ENCODE measurements at regions not wholly inside any gene's neighbourhood (a gene's known extent, or its start where the extent isn't known, plus 50 kb on each side); places are given as distances from the start of the nearest gene placed in this dataset.
"Not testable (repeated sequence)": the region's sequence is repeated elsewhere in the genome, so short reads cannot be mapped to it uniquely, and the experiment has no call there.

- no peak for DNase-seq
These were observed 97.2 kb upstream of the GLI2 start for GRCh38 chr2:120638450-120638849.

GRCh38 chr2:120641366-120641771 lies 94.3 kb upstream of the GLI2 start:
- DNase-seq, result no peak

DNA sequence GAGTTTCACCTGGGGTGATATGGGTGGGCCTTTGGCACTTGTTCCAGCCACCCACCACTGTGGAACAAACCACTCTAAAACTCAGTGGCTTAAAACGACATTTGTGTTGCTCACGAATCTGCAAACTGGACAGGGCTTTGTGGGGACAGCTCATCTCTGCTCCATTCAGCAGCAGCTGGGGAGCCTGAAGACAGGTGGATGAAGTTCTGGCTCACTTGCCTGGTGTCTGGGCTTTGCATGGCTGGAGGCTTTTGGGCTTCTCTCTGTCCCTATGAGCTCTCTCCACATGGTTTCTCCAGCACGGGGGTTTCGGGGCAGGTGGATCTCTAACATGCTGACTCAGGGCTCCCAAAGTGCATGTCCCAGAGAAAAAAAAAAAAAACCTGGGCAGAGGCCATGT lies 93.0 kb upstream of the GLI2 start:
- no peak for DNase-seq

DNA sequence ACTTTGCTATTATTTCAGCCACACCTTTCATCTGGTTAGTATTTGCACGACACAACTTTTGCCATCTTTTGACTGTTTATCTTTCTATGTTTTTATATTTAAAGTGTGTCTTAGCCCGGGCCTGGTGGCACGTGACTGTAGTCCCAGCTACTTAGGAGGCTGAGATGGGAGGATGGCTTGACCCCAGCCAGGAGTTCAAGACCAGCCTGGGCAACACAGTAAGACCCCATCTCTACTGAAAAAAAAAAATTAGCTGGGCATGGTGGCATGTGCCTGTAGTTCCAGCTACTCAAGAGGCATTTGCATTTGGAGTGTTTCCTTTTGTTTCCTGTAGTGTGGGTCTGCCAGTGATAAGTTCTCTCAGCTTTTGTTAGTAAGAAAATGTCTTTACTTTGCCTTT lies 88.7 kb upstream of the GLI2 start:
- no peak for DNase-seq

DNA sequence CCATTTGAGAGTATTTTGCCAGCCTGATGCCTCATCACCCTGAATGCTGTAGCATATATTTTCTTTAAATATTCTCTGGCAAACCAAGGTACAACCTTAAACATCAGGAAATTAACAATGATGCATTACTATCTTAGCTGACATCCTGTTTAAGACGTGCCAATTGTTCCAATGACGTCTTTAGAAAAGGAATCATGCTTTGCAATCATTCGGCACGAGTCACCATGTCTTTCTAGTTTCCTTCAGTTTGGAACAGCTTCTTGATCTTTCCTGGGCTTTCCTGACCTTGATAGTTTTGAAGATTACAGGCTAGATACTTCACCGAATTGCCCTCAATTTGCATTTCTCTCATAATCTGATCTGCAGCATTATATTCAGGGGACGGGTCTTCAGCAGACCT lies 88.2 kb upstream of the GLI2 start:
- DNase-seq, result peak; percentile 89

- DNase-seq, result not testable (repeated sequence)
These were observed 86.3 kb upstream of the GLI2 start for GRCh38 chr2:120649381-120649780.

- DNase-seq, result no peak
These were observed 85.5 kb upstream of the GLI2 start for GRCh38 chr2:120650022-120650644.

DNA sequence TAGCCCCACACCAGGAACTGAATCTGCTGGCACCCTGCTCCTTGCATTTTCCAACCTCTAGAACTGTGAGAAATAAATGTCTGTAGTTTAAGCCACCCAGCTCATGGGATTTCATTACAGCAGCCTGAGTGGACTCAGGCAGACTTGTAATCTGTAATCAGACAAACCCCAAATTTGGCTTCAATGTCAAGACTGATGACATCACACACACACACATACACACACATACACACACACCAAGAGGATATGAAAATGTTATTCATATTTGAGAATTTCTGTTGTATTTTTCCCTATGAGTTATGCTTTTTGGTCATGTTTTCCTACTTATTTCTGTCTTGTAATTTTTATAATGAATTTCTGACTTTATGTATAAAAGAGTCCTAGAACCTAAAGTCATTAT lies 83.8 kb upstream of the GLI2 start:
- no peak for DNase-seq

DNA sequence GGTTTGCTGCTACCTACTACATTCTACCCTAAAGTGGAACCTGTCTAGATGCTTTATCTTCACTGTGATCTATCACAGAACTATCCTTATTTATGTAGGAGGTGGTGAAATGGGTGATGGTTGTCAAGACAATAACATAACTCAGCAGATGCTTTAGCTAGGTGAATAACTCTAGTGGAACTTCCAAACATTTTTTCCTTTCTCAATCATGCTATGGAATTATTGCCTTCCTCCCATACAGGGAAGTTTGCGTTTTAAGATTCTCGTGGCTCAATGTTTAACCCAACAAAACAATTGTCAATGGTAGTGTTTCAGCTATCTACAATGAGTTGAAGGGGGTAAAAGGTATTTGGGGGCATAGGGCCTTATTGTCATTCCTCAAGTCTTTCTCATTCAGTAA lies 82.6 kb upstream of the GLI2 start:
- DNase-seq, result peak; percentile 80

DNA sequence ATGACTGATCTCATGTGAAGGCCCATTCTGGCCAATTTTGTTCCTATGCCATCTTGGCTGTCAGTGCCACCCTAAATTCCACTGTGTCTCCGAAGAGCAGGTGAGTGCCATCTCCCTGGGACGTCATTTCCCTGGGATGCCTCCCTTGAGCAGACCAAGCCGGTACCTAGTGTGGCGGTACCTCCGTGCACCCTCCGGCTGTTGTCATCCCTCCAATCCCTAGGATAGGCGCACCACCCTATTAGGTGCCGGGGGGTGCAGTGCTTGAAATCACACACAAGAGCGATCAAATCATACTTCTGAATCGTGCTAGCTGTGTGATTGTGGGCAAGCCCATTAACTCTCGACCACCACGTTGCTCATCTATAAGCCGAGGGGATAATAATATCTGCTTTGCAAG lies 81.8 kb upstream of the GLI2 start:
- DNase-seq, result no peak

- DNase-seq, result no peak
These were observed 81.1 kb upstream of the GLI2 start for GRCh38 chr2:120654381-120655134.

GRCh38 chr2:120656273-120656950 lies 79.3 kb upstream of the GLI2 start:
- DNase-seq, result no peak

GRCh38 chr2:120658042-120658769 lies 77.5 kb upstream of the GLI2 start:
- no peak for DNase-seq

- no peak for DNase-seq
These were observed 76.9 kb upstream of the GLI2 start for GRCh38 chr2:120658770-120659158.

DNA sequence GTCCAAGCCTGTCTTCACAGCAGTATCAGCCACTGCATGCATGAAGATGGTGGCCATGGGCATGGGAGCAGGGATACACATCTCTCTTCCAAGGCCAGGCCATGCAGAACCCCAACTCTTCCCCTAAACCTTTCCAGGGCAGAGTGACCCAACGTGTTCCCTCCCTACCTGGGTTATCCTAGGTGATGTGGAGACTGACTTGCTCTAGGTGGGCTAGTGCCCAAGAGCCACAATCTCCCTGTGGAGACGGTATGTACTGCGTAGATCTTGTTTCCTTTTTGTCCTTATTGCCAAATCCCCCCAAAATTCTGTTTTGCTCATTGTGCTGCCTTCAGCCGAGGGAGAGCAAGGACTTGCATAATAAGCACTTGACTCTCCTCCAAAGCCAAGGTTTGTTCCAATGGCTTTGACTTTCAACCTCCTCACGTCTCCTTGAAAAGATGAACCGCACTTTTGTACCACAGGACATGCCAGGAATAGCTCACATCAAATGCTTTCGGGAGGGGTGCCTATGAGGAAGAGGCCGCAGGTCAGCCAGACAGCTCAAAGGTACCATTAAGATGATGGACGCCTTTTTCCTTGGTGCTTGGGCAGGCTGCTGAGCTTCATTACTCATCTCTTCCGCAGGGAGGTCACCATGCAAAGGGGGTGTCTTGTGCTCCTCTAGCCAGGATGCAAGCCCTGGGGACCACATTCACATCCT lies 76.2 kb upstream of the GLI2 start:
- DNase-seq, result peak; percentile 81

DNA sequence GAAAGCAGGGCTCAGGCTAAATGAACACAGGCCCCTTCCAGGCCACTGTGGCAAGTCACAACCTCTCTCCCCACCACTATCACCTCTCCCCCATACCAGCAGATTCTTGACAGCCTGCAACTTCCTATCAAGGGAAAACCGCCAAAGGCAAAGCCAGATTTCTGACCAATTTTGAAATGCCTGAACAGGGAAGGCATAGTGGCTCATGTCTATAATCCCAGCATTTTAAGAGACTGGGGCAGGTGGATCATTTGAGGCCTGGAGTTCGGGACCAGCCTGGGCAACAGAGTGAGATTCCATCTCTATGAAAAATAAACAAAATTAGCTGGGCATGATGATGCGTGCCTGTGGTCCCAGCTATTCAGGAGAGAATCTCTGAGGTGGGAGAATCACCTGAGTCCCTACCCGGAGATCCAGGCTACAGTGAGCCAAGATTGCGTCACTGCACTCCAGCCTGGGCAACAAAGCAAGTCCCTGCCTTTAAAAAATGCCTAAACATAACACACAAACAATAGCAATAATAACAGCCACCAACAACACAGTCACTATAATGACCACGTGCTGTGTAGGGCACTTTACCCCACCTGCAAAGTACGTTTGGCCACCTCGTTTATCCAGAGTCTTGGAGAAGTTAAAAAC lies 75.5 kb upstream of the GLI2 start:
- no peak for DNase-seq

DNA sequence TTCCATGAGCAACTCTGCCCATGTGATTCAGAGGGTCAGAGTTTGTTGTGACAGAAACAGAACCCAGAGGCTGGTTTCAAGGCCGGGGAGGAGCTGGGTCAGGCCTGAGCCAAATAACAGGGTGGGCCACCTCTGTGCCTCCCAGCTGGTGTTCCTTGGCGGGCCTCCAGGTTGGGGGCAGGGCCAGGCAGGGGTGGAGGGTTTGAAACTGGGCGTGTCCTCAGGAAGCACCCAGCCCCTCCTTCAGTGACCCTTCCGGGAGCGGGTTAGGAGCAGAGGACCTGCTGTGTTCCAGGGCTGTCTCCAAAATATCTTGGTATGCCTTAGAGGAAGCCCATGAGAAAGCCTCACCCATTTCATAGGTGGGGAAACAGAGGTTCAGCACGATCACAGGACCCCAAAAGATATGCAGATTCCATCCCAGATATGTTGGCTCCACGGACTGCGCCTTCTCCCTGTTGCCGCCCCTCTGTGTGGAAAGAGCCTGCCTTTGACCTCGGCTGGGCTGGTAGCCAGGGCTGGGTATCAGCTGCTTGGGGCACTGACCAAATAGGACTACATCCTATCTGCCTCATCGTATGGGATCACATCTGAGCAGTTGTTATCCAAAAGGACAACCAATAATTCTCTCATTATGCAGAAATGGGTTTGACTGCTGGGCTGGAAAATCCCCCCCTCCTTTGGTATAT lies 74.8 kb upstream of the GLI2 start:
- no peak for DNase-seq

DNA sequence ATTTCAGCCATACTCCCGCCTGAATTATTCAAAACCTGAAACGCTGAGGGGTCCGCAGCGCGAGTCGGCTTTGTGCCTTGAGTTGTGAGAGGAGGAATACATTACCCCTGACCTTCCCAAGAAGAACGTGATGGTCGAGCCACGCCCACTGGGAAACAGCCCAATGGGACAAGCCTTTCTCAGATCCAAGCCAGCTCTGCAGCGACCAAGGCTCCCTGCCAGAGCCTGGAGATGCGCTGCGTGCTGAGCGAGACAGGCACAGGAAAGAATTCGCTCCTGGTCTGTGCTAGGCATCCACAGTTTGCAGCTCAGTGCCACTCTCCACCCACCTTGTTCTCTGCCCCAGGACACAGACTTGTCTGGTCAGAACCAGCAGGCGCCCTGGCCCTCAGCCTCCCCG lies 74.1 kb upstream of the GLI2 start:
- DNase-seq, result no peak

- no peak for DNase-seq
These were observed 73.6 kb upstream of the GLI2 start for GRCh38 chr2:120662046-120662445.

DNA sequence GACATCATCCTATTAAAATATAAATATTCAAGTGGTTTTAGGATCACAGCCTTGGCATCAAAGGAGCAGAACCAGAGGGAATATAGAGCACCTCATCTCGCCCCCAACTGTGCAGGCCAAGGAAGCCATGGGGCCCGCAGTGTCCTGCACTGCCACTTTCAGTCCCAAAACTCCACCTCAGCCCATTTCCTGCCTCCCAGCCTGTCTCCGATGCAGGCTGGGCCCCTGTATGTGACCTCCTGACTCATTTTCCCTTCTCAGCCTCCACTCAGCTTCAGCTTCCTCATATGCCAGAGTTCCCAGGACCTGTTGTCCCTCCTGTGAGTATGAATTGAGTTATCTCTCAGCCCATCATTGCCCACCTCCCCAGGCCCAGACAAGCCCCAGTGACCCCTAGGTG lies 72.9 kb upstream of the GLI2 start:
- DNase-seq, result no peak

- DNase-seq, result no peak
These were observed 69.2 kb upstream of the GLI2 start for GRCh38 chr2:120666433-120666832.

- DNase-seq, result no peak
These were observed 67.7 kb upstream of the GLI2 start for GRCh38 chr2:120667981-120668380.
